GM21360 (cell line): ENCODE measurements at regions not wholly inside any gene's neighbourhood (a gene's known extent, or its start where the extent isn't known, plus 50 kb on each side); places are given as distances from the start of the nearest gene placed in this dataset.

Experiments used
- ATAC-seq: cut with Tn5 transposase; IDR thresholded peaks from one replicate; pipeline ENCODE4 v1.9.1; 2021; ENCODE audit warnings: mild to moderate bottlenecking, moderate library complexity; ENCODE audit not compliant: unreplicated experiment

- no peak for ATAC-seq
Observed at GRCh38 chr5:2220741-2221140, 338.0 kb upstream of the IRX4 start.

GRCh38 chr5:2219149-2219776 is 336.5 kb upstream of the IRX4 start:
- ATAC-seq, result no peak

- ATAC-seq, result no peak
Observed at GRCh38 chr5:2217219-2217618, 334.5 kb upstream of the IRX4 start.

GRCh38 chr5:2214910-2215590 is 332.3 kb upstream of the IRX4 start:
- ATAC-seq, result no peak

- ATAC-seq, result no peak
Observed at GRCh38 chr5:2213121-2213730, 330.5 kb upstream of the IRX4 start.

- ATAC-seq, result no peak
Observed at GRCh38 chr5:2212481-2212880, 329.8 kb upstream of the IRX4 start.

- ATAC-seq, result no peak
Observed at GRCh38 chr5:2208239-2208544, 325.5 kb upstream of the IRX4 start.

GRCh38 chr5:2207416-2208238 is 324.9 kb upstream of the IRX4 start:
- no peak for ATAC-seq

GRCh38 chr5:2207109-2207399 is 324.3 kb upstream of the IRX4 start:
- no peak for ATAC-seq

- ATAC-seq, result no peak
Observed at GRCh38 chr5:2206293-2207108, 323.8 kb upstream of the IRX4 start.

- no peak for ATAC-seq
Observed at GRCh38 chr5:2205596-2206226, 323.0 kb upstream of the IRX4 start.

GRCh38 chr5:2205185-2205585 is 322.5 kb upstream of the IRX4 start:
- ATAC-seq, result no peak

- no peak for ATAC-seq
Observed at GRCh38 chr5:2204366-2205184, 321.9 kb upstream of the IRX4 start.

GRCh38 chr5:2203774-2204173 is 321.0 kb upstream of the IRX4 start:
- no peak for ATAC-seq

- ATAC-seq, result no peak
Observed at GRCh38 chr5:2201832-2202231, 319.1 kb upstream of the IRX4 start.

GRCh38 chr5:2201421-2201820 is 318.7 kb upstream of the IRX4 start:
- no peak for ATAC-seq

GRCh38 chr5:2201011-2201410 is 318.3 kb upstream of the IRX4 start:
- ATAC-seq, result no peak

- no peak for ATAC-seq
Observed at GRCh38 chr5:2200261-2200950, 317.7 kb upstream of the IRX4 start.

- ATAC-seq, result no peak
Observed at GRCh38 chr5:2199697-2200096, 317.0 kb upstream of the IRX4 start.
